ENCODE measurements at regions not wholly inside any gene's neighbourhood (a gene's known extent, or its start where the extent isn't known, plus 50 kb on each side); places are given as distances from the start of the nearest gene placed in this dataset.

DNA sequence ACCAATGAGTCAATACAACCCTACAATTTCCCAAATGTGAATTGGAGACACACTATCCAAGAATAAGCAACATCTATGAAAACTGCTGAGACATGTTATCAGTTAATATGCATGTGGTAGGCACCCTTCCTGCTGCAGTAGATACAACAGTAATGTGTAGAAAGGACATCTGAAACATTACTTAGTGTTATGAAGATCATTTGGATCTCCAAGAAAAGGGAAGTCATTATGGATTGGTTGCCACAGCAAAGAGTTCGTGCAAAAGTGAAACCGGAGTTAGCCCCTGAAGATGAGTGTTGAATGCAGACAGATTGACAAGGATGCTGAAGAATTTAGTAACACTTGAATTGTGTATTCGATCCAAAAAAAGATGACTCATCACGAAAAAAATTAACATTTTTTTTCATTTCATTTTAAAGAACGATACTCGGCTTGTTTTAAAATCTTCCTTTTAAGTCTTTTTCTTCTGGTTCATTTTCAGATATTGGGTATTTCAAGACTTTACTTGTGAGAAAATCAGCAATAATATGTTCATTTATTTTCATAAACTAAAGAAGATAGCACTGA lies 322.4 kb upstream of the KLF6 start:
- no peak for DNase-seq (ENCODE audit: low read depth in 4 of 4, low spot score in 3 of 4)

DNA sequence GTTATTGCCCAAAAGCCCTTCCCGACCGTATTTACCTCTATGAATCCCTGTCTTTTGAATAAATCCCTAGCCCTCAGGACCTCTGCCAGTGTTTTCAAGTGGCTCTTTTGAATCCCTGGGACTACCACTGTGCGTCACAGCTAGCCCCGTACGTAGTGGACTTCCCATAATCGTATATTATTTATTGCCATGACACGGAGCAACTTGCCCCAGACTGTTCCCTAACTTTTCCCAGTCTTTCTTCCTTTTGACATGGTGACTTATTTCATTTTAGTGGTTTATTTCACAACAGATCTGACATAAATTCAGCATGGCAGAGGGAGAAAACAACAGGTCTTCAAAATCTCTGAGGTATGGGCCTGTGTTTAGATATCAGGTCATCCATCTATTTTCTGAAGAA lies 318.6 kb upstream of the KLF6 start:
- no peak for DNase-seq (ENCODE audit: low read depth in 4 of 4, low spot score in 3 of 4)

DNA sequence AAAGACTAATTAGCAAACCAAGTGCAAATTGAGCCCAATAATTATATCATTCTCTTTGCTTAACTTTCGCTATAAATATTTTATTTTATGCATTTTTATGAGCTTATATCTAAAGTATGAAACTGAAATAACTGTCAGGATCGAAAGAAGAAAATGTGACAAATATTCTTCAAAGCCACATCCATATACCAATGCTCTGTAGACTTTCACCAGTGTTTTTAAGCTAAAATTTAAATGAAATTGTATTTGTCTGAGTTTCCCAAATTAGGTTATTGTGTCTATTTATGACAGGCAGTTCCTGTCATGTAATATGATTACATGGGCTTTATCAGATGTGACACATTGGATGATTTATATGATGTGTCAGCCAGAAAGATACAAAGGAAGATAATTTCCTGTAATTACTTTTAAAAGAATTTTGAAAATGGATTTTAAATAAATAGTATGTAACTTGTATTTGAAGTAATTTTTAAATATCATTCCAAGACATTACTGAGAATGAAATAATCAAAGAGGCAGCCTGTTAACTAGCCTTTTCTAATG lies 317.9 kb upstream of the KLF6 start:
- DNase-seq (ENCODE audit: low read depth in 4 of 4, low spot score in 3 of 4) = no peak

DNA sequence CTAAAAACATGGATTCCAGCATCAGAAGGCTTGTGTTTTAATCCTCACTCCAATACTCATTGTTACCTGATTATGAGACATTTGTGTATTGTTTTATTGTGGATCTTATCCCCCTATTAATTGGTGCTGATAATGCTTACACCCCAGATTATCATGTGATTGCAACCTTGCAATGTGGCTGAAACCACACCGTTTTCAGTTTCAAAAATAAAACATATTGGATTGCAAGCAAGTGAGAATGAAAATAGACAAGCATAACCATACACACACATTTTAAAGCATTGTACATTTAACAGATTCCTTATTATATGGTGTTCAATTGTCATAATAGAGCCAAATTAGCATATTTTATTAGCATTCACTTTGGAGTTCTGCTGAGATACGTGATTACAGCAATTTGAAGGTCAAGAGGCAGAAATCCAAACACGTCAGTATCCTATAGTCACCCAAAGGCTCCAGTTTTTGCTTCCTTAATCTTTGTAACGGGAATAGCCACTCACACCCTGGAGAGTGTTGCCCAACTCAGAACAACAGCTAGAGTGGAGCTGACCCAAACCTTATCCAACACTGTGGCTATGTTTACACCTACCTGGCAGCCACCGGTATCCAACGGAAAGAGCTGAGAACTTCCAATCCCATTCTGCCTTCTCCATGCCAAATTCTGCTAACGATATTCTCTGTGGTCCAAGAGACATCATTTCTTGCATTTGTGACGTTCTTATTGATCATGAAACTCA lies 317.1 kb upstream of the KLF6 start:
- DNase-seq (ENCODE audit: low read depth in 4 of 4, low spot score in 3 of 4) = no peak

DNA sequence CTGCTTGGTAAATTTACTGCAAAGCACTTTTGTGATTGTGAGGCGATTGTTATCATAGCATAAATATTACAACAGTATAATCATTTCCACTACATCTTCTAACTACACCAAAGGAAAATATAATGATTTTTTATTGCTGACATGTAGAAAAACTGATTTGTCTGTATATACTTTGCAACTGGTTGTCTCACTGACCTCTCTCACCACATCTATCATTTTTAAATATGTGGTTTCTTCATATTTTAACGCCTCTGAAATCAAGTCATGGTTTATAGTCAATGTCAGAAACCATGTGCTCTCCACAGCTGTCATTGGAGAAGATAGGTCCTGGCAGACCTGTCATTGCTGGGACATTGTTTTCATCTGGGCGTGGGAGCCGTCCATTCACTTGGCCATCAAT lies 315.4 kb upstream of the KLF6 start:
- no peak for DNase-seq (ENCODE audit: low read depth in 4 of 4, low spot score in 3 of 4)

DNA sequence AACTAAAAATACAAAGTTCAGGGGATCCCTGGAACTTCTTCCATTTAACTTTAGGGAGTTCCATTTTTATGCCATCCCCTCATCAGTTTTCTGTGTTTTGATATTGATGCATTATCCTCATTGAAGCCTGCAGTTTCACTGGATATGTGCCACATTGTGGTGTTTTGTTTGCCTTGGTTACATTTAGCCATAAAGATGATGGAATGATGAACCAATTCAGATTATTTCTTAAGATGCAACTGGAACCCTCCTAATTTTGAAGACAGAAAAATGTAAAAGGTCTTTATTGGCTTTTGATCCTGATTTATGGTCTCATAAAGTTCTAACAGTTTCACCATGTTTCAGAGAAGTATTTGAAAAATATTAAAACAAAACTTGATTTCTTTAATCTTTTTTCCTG lies 314.2 kb upstream of the KLF6 start:
- DNase-seq (ENCODE audit: low read depth in 4 of 4, low spot score in 3 of 4) = no peak

DNA sequence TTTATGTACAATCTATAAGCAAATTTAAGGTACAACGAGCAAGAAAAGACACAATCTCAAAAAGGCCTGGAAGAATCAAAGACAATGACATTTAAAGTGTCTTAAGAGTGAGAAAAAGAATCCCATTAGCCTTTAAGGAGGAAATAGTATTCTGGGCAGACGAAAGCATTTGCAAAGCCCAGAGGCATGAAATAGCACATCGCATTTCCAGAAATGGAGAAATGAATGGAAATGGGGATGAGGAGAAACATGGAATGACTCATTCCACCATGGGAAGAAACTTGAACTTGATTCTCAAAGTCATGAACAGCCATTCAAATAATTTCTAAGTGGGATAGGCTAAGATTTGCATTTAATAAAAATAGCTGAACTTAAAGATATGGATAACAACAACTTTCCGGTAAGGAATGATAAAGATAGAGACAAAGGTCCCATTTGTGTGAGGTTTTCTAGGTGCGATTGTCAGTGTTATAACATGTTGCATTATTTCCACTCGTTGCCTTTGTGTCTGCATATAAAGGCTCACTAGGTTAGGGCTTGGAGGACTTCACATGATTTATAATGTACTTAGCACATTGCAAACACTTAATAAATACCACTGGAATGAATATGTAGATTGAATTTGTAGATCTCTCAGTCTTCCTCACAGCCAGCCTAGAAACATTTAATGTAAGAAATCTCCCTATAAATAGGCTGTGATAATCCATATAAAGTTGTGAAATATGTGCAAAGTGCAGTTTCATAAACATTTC lies 310.3 kb upstream of the KLF6 start:
- no peak for DNase-seq (ENCODE audit: low read depth in 4 of 4, low spot score in 3 of 4)

DNA sequence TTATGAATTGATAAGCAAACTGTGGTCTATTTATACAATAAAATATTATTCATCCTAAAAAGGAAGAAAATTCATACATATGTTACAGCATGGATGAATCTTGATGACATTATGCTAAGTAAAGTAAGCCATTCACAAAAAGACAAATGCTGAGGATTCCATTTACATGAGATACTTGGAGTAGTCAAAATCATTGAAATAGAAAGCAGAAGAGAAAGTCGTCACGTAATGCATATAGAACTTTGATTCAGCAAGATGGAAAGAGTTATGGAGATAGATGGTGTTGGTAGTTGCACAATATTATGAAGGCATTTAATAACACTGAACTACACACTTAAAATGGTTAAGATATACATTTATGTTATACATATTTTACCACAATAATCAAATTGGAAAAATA lies 309.7 kb upstream of the KLF6 start:
- no peak for DNase-seq (ENCODE audit: low read depth in 4 of 4, low spot score in 3 of 4)

DNA sequence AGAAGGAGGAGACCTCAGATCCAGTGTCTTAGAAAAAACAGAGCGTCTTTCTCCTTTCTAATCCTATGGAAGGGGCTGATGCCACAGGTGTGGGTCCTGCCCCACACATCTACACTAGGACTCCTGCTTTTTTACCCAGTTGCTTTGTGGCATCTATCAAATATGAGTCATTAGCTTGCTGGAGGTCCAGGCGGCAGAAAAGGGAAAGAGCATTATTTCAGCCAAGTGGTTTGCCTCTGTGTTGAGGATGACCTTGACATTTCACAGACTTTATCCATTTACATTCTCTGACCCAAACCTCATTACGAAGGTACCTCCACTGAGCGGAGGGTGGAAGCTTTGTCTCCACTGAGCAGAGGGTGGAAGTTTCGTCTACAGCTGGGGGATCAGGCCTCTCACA lies 308.4 kb upstream of the KLF6 start:
- DNase-seq (ENCODE audit: low read depth in 4 of 4, low spot score in 3 of 4) = no peak

DNA sequence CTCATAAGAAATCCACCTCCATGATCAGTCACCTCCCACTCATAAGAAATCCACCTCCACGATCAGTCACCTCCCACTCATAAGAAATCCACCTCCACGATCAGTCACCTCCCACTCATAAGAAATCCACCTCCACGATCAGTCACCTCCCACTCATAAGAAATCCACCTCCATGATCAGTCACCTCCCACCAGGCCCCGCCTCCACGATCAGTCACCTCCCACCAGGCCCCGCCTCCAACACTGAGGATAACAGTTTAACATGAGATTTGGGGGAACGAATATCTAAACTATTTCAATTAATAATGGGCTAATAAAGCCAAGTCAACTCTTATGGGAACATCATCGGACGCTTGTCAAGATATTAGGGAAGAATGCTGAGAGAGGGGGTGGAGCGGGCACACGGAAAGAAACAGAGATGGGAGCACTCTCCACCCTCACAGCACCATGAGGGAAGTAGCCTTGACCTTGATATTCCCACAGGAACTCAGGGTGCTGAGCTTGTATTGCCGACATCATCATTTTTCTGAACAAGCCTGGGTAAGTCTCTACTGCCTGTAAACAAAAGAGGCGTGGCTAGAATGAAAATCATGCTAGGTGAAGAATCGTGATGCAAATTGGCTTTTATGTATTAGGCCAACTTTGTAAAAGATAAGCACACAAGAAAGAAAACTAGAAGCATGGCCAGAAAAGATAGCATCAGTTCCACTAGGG lies 303.5 kb upstream of the KLF6 start:
- DNase-seq (ENCODE audit: low read depth in 4 of 4, low spot score in 3 of 4) = no peak

DNA sequence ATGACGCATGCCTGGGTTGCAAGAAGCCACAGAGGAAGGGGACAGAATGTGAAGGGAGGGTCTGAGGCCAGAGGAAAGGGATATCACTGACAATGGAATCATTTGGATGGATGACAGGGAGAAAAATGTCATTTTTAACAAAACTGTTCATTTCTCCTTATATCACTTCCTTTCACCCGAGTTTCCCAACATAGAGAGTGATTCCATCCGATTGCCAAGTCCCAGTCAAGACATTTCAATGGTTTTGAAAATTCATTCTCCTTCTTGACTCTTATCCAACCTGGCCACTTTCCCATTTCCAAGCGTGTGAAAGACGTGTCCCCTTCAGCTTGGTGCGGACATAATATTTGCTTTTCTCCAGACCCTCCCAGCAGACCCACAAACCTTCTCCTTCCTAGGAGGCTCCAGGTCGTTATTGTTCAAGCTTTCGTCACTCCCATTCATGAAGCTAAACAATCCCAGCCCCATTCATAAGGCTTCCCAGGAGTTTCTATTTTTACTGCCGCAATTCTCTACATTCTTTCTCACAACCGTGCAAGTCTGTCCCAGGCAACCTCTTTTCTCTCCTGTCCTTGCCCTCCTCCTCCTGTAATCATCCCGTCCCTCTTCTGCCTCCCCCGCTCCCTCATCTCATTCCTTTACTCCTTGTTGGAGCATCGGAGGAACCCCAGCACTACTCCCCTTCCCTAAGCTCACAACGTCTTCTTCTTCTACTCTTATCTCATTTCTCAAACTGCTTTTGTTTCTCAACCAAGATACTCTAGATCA lies 301.3 kb upstream of the KLF6 start:
- no peak for DNase-seq (ENCODE audit: low read depth in 4 of 4, low spot score in 3 of 4)

DNA sequence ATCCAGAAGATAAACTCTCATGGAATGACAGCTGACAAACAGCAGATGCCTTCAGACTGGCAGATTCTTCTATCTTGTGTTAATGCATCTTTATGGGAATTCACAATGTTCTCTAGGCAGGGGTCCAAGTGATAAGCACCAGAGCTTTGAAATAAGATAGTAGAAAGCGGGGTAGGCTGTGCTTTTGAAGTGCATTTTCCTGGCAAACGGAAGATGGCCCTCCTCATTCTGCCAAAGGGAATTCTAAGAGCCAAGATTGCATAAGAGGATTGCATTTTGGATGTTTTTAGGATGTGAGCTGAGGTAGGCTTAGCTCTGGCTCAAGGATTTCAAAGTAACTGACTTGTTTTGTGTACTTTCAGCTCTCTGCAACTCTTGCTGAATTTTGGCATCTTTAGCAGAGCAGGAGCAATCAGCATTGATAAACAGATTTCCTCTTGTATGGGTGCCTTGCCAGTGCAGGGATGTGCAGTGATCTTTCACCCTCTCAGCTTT lies 298.5 kb upstream of the KLF6 start:
- no peak for DNase-seq (ENCODE audit: low read depth in 4 of 4, low spot score in 3 of 4)

DNA sequence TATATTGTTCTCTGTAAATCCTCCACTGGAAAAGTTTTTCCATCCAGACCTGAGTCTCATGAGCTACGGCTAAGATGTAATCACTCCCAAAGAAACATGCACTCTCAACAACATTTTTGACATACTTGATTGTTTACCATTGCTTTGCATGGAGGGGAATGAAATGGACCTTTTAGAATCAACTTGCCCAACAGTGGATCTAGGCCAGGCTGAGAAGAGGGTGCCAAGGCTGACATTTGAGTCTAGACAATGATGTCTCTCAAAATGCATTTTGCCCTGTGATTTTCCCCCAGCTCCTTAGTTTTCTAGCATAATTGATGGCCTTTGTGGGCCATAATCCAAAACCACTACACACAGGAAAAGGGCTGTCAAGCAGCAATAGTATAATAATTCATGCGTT lies 297.9 kb upstream of the KLF6 start:
- no peak for DNase-seq (ENCODE audit: low read depth in 4 of 4, low spot score in 3 of 4)

DNA sequence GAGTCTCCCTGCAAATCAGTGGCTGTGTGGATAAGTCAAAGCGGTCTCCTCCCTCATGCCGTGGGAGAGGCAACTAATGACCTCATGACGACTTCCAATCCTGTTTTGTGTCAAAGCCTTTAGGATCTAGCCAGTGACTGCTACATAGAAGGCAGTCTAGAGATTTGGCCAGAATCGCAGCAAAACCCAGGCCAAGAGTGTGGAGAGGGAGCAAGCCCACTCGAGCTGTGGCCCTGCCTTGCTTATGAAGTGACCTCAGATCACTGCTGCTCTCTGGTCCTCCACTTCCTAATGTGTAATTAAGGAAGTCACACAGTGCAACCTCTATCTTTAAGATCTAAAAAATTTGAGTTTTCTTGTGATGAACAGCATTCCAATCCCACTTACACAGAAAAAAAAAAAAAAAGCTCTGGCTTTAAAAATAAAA lies 296.7 kb upstream of the KLF6 start:
- no peak for DNase-seq (ENCODE audit: low read depth in 4 of 4, low spot score in 3 of 4)

DNA sequence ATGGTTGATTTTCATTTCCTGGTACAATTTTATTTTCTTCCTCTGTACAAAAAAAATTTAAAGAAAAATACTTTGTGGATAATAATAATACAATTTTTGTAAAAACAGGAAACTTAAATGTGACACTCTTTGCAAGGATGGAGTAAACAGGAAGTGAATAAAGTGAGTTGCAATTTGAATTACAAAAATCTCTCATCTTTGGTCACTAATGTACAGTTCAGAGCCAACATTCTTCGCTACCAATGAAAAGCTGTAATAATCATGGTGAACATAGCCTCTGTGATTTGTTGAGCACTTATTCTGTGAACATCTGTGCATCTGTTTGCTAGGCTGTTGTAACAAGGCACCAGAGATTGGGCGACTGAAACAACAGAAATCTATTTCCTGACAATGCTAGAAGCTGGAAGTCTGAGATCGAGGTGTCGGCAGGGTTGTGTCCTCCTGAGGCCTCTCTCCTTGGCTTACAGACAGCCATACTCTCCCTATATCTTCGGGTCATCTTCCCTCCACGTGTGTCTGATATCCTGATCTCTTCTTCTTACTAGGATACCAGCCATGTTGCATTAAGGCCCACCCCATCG lies 295.3 kb upstream of the KLF6 start:
- DNase-seq (ENCODE audit: low read depth in 4 of 4, low spot score in 3 of 4) = no peak

DNA sequence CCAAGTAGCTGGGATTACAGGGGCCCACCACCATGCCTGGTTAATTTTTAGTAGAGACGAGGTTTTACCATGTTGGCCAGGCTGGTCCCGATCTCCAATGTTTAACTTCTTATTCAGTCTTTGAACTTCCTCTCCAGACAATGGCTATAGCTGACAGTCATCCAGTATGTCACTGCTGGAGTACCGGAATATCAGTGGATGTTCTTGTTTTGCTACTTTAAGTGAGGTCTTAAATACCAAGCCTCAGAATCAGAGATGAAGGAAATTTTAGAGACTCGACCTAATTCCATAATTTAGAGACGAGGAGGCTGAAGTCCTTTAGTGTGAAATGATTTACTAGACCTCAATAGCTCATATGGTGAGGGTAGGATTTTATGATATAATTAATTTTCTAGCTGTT lies 294.8 kb upstream of the KLF6 start:
- no peak for DNase-seq (ENCODE audit: low read depth in 4 of 4, low spot score in 3 of 4)

DNA sequence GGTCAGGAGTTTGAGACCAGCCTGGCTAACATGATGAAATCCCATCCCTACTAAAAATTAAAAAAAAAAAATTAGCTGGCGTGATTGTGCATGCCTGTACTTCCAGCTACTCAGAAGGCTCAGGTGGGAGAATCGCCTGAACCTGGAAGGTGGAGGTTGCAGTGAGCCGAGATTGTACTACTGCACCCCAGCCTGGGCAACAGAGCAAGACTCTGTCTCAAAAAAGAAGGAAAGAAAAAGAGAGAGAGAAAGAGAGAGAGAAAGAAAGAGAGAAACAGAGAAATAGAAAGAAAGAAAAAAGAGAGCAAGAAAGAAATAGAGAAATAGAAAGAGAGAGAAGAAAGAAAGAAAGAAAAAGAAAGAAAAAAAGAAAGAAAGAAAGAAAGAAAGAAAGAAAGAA lies 292.8 kb upstream of the KLF6 start:
- no peak for DNase-seq (ENCODE audit: low read depth in 4 of 4, low spot score in 3 of 4)

DNA sequence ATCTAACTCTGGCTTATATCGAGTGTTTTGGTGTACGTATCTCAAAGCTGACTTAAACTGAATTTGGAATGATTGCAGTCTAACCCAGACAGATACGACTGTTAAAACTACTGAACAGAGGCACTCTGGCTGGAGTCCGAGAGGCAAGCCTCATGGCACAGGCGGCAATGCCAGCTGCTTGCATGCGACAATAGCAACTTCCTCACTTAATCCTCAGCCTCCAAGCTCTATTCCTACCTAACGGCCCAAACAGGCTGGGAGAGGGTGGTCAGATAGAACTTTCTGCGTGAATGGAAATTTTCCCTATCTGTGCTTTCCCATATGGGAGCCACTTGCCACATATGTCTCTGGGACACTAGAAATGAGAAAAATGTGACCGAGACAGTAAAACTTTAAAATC lies 292.0 kb upstream of the KLF6 start:
- DNase-seq (ENCODE audit: low read depth in 4 of 4, low spot score in 3 of 4) = no peak

DNA sequence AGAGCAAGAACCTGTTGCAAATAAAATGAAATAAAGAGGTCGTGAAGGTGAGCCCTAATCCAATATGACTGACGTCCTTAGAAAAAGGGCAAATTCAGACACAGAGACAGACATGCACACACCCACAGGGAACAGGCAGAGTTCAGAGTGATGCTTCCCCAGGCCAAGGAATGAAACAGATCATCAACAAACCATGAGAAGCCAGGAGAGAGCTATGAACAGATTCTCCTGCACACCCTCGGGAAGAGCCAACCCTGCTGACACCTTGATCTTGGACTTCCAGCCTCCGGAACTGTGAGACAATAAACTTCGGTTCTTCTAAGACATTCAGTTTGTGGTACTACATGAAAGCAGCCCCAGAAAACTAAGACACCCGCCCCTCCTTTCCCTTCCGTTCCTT lies 290.4 kb upstream of the KLF6 start:
- no peak for DNase-seq (ENCODE audit: low read depth in 4 of 4, low spot score in 3 of 4)
